RWPE2 (cell line): ENCODE measurements at regions not wholly inside any gene's neighbourhood (a gene's known extent, or its start where the extent isn't known, plus 50 kb on each side); places are given as distances from the start of the nearest gene placed in this dataset.

Experiments used
- ATAC-seq: fragments of 200-7000 bp; cut with Tn5 transposase; 3 replicates; pipeline ENCODE4 v1.9.1; 2021; ENCODE audit warnings: low read depth
- DNase-seq: peaks from one replicate; pipeline ENCODE4 v3.0.0-alpha.2; 2020; ENCODE audit warnings: low spot score
- H3K27ac ChIP-seq: fragments of 450-650 bp; 2 replicates; pipeline ENCODE4 v1.5.1; 2017; ENCODE audit warnings: mild to moderate bottlenecking; ENCODE audit not compliant: poor library complexity, severe bottlenecking
- H3K27me3 ChIP-seq: fragments of 250-450 bp; sonication (Bioruptor Pico); 2 replicates; pipeline ENCODE4 v1.5.1; 2021; ENCODE audit warnings: mild to moderate bottlenecking, moderate library complexity; ENCODE audit not compliant: insufficient read depth, poor library complexity, severe bottlenecking
- H3K36me3 ChIP-seq: fragments of 250-450 bp; sonication (Bioruptor Pico); 2 replicates; pipeline ENCODE4 v1.5.1; 2020; ENCODE audit warnings: low read depth, mild to moderate bottlenecking, moderate library complexity
- H3K4me1 ChIP-seq: fragments of 250-450 bp; sonication (Bioruptor Pico); 2 replicates; pipeline ENCODE4 v1.5.1; 2021; ENCODE audit warnings: mild to moderate bottlenecking, moderate library complexity; ENCODE audit not compliant: insufficient read depth, poor library complexity, severe bottlenecking
- H3K4me3 ChIP-seq: fragments of 250-450 bp; sonication (Bioruptor Pico); 2 replicates; pipeline ENCODE4 v1.5.1; 2021; ENCODE audit warnings: mild to moderate bottlenecking, moderate library complexity; ENCODE audit not compliant: severe bottlenecking
- H3K9me3 ChIP-seq: fragments of 250-450 bp; sonication (Bioruptor Pico); 2 replicates; pipeline ENCODE4 v1.5.1; 2021; ENCODE audit warnings: mild to moderate bottlenecking, moderate library complexity; ENCODE audit not compliant: severe bottlenecking
- CTCF ChIP-seq: fragments of 450-650 bp; IDR thresholded peaks from one replicate; pipeline ENCODE4 v1.5.1; 2017; ENCODE audit warnings: mild to moderate bottlenecking, moderate library complexity; ENCODE audit not compliant: poor library complexity, severe bottlenecking

- no peak for TF ChIP-seq CTCF
- no peak for ATAC-seq
Observed at GRCh38 chr21:27741736-27742135, 774.8 kb upstream of the ADAMTS5 start.

GRCh38 chr21:27740084-27740483, 773.2 kb upstream of the ADAMTS5 start:
- H3K4me3 ChIP-seq, result no peak overlapping the region
- no peak for TF ChIP-seq CTCF
- H3K27me3 ChIP-seq, result no peaks in the 10 kb centered on the region
- H3K36me3 ChIP-seq, result no peaks in the 10 kb centered on the region
- H3K9me3 ChIP-seq, result no peaks in the 10 kb centered on the region
- no peaks in the 10 kb centered on the region for H3K4me1 ChIP-seq
- no peak for DNase-seq
- no peak for ATAC-seq
- H3K27ac ChIP-seq, result no peak overlapping the region

More at GRCh38 chr21:27741736-27742135, 774.8 kb upstream of the ADAMTS5 start:
- Histone ChIP-seq H3K4me3 (no peak overlapping the region), H3K27ac (no peak overlapping the region), H3K36me3 (no peaks in the 10 kb centered on the region), H3K9me3 (no peaks in the 10 kb centered on the region), H3K4me1 (no peaks in the 10 kb centered on the region), H3K27me3 (no peaks in the 10 kb centered on the region)
- no peak for DNase-seq

- no peaks in the 10 kb centered on the region for H3K36me3 ChIP-seq
Observed at GRCh38 chr21:27739187-27739586, 772.3 kb upstream of the ADAMTS5 start.

GRCh38 chr21:27735699-27736098, 768.8 kb upstream of the ADAMTS5 start:
- no peaks in the 10 kb centered on the region for H3K9me3 ChIP-seq
- ATAC-seq (no peak), DNase-seq (no peak)

More at GRCh38 chr21:27739187-27739586, 772.3 kb upstream of the ADAMTS5 start:
- no peak for TF ChIP-seq CTCF
- Histone ChIP-seq H3K4me1 (no peaks in the 10 kb centered on the region), H3K27ac (no peak overlapping the region), H3K4me3 (no peak overlapping the region), H3K27me3 (no peaks in the 10 kb centered on the region), H3K9me3 (no peaks in the 10 kb centered on the region)
- ATAC-seq (no peak), DNase-seq (no peak)

More at GRCh38 chr21:27735699-27736098, 768.8 kb upstream of the ADAMTS5 start:
- H3K27me3 ChIP-seq, result no peaks in the 10 kb centered on the region
- no peaks in the 10 kb centered on the region for H3K4me1 ChIP-seq
- H3K4me3 ChIP-seq, result no peak overlapping the region
- H3K36me3 ChIP-seq, result no peaks in the 10 kb centered on the region
- no peak overlapping the region for H3K27ac ChIP-seq
- TF ChIP-seq CTCF, result no peak
